HG02981 (cell line): ENCODE measurements at regions not wholly inside any gene's neighbourhood (a gene's known extent, or its start where the extent isn't known, plus 50 kb on each side); places are given as distances from the start of the nearest gene placed in this dataset.

Experiments used
- ATAC-seq: cut with Tn5 transposase; IDR thresholded peaks from one replicate; pipeline ENCODE4 v1.9.1; 2021; ENCODE audit warnings: mild to moderate bottlenecking, moderate library complexity; ENCODE audit not compliant: unreplicated experiment

DNA sequence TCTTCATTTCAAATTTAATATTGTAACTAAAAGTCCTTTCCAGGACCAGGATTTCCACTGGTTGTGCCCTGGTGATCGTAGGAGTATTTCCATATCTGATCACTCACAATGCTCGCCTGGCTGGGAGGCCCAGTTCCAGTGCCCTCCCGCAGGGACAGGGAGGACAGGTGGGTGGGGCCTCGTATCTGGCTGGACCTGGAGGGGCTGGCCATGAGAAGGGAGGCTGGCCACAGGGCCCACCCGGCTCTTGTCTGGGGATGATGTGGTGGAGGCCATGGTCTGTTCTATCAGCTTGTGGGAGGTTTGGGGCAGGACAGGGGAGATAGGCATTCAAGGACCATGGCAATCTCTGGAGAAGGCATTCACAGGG lies 286.4 kb downstream of the GADD45G start:
- no peak for ATAC-seq

DNA sequence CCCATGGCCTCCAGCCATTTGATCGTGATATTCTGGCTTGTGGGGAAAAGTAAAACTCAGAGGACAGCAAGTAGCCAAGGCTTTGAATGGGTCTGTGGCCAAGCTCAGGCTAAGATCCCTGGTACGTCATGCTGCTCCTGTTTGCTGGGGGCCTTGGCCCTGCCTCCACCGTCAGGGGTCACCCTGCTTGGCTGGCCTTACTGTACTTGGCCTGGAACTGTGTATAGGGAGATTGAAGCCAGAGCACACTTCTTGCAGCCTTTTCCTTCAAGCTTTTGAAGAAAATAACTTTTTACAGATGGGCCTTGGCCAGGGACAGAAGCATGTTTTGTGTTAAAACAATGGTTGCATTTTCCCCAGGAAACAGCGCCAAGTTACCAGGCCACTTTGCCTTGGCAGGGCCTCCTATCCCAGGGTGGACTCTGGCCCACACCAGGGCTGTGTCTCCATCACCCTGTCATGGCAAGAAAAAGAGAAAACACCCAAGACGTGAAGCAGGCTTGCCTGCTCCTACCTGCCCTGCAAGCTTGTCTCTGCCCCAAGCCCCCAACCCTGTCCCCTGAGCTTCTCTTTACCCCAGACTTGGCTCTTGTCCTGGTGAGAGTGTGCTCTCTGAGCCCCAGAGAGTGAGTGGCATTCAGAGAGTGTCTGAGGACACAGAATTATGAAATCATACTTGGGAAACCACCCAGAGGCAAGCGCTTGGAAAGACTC lies 286.9 kb downstream of the GADD45G start:
- ATAC-seq = no peak

DNA sequence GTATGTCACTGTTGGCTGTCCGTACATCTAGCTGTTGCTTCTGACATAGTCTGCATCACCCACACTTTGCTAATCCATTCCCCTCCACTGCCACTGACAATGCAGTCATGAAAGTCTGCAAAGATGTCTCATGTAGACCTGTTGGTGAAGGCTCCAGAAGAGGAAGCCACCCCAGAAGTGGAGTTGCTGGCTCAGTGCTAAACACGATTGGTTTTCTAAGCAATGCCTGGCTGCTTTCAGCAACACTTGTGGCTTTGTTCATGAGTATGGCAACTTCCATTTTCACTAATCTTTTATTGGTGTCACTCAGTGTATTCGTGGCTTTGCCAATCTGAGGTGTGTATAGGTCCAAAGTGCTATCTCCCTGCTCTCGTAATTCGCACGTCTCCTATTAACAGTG lies 288.1 kb downstream of the GADD45G start:
- no peak for ATAC-seq

GRCh38 chr9:89893886-89894285 lies 289.1 kb downstream of the GADD45G start:
- no peak for ATAC-seq

- no peak for ATAC-seq
Measured at GRCh38 chr9:89896806-89897340, 292.1 kb downstream of the GADD45G start.

GRCh38 chr9:89899573-89899972 lies 294.8 kb downstream of the GADD45G start:
- ATAC-seq = no peak

DNA sequence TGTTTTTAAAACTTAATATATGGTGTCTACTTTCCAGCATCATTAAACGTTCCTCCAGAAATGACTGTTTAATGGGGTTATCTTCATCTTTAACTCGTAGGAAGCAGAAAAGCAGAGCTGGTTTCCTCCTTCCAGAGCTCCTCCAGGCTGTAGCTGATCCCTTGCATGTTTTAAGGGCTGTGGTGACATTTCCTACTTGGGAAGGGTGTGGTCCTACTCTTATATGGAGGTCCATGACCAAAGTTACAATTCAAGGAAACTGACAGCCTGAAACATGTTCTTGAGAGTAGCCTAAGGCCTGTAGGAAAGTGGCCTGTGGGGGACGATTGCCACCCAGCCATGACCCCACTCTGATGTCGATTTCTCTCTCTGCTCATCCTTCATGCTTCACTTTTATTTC lies 297.1 kb downstream of the GADD45G start:
- ATAC-seq = no peak

DNA sequence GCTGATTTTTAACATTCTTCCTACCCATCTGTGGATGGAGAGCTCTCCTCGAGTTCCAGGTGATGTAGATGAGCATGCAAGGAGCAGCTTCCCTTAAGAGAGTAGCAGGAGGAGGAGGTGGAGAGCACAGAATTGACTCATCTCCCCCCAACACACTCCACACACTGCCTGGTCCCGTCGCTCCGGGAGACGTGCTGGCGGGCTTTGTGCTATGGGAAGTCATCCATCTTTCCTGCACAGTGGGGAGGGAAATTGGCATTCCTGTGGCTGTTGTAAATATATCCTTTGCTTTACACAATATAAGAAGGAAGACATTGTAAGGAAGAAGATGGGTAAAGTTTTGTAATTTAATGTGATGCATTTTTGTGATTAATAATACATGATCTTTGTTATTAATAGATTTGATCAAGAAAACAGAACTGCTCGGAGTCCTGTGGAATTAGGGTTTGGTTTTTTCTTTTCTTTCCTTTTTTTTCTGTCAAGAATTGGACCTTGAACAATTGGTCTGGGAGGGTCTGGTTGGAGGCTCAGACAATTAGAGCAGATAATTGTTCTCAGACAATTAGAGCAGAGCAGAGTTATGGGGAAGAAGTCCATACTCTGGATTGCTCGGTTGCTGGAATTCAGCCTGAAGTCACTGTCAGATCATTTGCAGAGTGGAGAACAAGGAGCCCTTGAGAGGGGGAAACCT lies 297.8 kb downstream of the GADD45G start:
- ATAC-seq = no peak

DNA sequence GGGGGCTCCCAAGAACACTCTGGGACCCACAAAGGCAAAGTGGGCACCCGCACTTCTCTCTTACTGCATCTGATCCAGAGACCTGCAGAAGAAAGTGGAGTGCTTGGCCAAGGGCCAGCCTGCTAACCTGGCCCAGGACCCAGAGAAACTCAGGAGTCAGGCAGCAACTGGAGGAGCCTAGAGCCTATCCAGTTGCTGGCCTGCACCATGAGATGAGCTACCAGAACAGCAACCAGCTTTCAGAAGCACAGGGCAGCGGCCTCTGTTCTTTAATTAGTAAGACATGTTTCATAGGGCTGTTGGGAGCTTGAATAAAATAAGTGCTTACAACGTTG lies 298.3 kb downstream of the GADD45G start:
- no peak for ATAC-seq

DNA sequence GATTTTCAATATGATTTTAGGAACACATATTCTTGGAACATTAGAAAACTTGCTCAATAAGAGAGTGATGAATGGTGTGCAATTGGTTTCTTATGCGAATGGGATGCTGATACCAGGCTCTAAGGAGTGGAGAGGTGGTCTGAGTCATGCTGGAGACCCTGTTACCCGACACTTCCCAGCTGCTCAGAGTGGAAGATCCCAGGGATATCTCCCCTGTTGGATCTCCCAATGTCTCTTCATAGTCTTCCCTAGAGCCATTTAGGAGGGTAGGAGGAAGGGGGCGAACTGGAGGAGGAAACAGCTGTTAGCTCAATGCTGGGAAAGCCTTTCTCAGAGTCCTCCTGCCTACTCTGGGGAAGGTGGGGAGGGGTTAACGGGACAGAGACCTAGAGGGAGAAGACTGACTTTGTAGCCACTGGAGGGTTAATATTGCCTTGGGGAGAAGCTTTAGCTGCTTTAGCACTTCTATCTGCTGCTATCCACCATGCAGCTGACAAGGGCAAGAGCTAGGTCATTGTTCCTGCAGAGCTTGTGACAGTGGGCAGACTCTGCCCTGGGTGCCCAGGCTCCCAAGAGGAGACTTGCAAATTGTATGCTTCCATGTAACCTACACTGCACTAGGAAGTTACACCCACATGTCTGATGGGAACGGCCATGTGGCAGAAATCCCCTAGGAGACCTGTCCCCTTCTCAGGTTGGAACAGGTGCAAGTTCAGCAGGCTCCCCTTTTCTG lies 301.0 kb downstream of the GADD45G start:
- ATAC-seq = no peak

DNA sequence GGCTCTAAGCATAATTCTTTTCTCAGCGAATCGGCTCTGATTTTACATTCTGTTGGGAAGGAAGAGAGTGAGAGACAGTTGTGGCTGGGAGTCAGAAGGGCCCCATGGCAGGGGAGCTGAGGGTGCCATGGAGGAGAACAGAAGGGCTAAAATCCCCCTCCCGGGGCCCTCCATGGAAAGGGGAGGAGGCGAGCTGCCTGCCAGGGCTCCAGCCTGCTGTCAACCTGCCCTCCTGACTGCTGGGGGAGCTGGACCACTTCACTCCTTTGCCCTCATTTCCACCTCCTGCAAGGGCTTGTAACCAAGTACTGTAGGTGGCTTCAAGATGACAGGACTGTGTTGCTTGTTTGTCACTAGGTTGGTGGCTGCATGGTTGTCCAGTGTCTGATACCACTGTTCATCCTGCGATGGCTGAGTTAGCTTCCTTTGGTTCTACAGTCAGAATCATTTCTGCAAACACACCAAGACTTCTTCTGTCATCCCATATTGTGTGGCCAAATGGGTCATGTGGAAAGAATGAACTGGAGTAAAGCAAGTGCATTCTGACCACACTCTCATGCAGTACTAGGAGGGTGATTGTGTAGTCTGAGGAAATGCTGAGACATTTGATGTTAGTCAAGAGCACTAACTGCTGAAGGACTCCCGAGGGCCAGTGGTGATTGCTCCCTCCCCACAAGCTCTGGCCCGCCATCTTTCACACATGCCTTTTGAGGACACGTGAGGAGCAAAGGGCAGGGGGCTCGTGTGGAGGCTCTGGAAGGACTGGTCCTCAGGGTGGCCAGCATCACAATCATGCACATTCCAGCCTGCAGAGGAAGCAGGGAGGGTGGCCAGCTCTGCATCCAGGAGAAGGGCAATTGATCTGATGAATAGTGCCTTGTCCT lies 307.2 kb downstream of the GADD45G start:
- no peak for ATAC-seq

DNA sequence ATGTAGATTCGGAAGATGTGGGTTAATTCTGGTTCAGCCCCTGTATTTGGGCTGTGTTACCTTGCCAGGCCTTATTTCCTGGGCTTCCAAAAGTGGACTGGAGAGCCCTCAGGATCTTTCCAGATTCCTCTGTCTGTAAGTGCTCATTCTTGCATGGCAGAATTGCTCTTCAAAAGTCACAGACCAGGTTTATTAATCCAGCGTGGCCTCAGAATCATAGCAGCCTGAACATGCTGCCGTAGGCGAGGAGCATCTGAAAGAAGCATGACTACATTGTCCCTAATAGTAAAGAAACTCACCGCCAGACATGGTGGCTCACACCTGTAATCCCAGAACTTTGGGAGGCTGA lies 307.8 kb downstream of the GADD45G start:
- ATAC-seq = no peak

GRCh38 chr9:89915187-89915586 lies 310.4 kb downstream of the GADD45G start:
- no peak for ATAC-seq

GRCh38 chr9:89916001-89916597 lies 311.3 kb downstream of the GADD45G start:
- ATAC-seq = no peak

DNA sequence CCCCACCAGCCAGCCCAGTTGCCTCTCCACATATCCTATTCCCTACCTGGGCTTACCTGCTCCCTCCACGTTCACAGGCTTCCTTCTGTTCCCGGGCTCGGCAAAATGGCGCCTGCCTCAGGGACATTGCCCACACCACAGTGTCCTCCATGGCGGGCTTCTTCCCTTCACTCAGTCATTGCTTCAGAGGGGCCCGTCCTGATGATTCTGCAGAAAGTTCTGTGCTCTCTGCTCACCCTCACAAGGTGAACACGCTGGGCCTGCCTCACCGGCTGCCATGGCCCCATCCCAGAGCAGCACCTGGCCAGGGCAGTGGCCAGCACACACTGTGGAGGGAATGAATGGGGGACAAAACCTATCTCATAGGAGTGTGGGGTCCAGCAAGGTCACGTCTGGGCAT lies 313.0 kb downstream of the GADD45G start:
- ATAC-seq = no peak

DNA sequence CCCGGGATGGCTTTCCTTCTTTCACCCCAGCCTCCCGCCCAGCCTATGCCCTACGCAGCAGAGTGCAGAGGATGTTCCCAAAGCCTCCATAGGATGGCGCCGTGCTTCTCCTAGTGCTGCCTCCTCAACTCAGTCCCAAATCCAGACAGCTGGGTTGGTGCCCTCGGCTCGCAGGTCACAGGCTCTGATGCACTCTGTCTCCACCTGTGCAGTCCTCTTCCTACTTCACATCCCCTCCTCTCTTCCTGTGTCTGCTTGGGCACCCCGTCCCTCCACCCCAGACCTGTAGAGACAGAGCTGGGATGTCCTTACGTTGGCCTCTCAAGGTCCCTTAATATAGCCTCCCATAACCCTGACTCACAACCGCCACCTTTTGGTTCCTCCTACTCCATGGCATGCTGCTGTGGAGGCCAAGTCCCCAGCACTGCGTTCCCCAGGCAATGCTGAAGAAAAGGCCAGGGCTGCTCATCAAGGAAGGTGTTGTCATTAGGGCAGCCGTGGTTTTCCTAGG lies 314.4 kb downstream of the GADD45G start:
- no peak for ATAC-seq

DNA sequence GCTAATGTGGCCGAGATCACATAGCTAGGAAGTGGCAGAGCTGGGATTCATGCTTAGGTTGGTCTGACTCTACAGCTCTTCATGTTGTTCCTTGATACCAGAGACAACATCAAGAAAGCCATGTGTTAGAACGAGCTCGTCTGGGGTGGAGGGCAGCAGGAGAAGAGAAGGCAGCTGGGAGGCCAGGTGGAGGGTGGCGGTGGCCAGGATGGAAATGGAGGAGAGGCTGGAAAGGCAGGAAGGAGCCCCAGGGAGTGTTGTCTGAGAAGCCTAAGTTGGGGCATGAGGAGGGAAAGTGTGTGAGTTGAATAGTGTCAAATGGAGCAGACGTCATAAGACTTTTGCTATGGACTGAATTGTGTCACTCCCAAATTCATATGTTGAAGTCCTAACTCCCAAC lies 315.3 kb downstream of the GADD45G start:
- no peak for ATAC-seq

DNA sequence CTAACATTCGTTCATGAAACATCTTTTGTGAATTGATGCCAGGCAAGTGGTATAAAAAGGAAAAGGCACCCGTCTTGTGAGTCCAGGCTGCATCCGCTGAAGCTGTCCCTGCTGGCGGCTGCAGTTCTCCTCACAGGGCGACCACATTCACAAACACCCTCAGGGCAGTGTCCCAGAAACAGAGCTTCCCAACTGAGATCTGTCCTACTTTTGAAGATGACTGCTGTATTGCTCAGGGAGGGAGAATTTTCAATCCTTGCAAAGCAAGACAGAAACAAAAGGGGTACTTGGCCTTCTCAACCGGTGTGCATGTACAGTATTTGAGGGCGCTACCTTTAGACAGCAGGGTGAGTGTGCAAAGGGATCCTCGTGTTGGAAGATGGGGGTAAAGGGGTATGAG lies 316.1 kb downstream of the GADD45G start:
- ATAC-seq = no peak

- no peak for ATAC-seq
Measured at GRCh38 chr9:89922099-89922498, 317.3 kb downstream of the GADD45G start.

DNA sequence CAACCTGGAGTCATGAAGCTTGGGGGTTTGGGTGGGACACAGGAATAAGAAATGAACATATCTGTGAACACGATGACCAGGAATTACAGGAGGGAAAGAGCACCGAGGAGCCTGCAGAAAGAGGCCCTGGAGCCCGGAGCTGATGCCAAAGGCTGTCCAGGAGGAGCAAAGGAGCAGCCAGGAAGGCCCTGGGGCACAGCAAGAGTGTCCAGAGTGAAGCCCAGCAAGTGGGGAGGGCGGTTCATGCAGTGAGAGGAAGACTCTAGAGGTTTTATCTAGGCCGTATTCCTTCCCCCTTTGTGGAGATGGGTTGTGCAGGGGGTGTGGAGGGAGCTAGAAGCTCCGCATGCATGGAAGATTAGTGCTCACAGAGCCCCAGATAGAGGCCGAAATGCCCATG lies 318.4 kb downstream of the GADD45G start:
- ATAC-seq = no peak
